SW 1271 (cell line): ENCODE measurements at regions not wholly inside any gene's neighbourhood (a gene's known extent, or its start where the extent isn't known, plus 50 kb on each side); places are given as distances from the start of the nearest gene placed in this dataset.
"Not testable (repeated sequence)": the region's sequence is repeated elsewhere in the genome, so short reads cannot be mapped to it uniquely, and the experiment has no call there.

Experiments used
- DNase-seq, 2 experiments: peaks; one replicate each; lab custom pipeline; 2025; lab: John Stamatoyannopoulos, UW

DNA sequence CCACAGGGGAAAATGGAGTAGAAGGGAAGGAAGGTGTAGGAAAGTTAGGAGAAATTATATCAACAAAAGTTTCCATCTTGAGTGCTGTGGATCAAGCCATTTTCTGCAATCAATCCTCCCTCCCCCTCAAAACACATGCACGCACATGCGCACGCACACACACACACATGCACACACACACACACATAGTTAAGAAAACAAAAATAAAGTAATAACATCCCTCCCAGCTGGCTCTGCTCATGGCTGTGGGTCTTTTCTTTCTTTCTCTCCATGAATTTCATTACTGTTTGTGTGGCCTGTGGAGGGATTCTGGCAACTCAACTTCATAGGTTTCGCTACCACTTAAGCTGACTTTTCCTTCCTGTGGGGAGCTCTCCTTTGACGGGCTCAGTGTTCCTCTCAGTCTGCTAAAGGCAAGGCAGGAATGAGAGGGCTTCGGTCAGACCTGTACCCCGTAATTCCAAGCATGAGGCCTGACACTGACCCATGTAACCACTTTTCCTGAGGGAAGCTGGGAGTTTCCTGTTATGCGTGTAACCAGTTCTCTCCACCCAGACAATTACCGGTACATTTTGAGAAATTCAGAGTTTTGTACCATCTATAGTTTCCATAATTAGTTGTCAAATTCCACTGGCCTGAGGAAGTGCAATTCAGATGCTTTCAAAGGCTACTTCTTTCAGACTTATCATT, 79.8 kb downstream of the ZNF92 start:
- no peak for DNase-seq

DNA sequence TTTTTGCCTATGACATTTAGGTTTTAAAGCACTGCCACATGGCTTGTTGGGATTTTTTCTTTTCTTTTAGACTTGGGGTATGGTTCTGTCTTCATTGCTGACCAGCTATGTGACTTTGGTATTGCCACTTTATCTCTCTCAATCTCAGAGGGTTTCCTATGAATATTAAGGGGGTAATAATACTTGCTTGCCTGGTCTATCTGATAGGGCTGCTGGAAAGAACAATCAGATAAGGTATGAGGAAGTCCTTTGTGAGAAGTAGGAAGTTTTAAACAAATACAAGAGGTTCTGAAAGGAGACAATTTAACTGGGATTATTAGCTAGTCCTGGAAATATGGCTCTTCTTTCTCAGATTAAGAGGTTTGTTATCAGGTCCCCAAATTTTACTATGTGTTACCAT, 80.8 kb downstream of the ZNF92 start:
- no peak for DNase-seq

GRCh38 chr7:65455050-65455449, 81.4 kb downstream of the ZNF92 start:
- not testable (repeated sequence) for DNase-seq

- no peak for DNase-seq
Measured at GRCh38 chr7:65457705-65458104, 84.0 kb downstream of the ZNF92 start.

- DNase-seq = no peak
Measured at GRCh38 chr7:65459438-65459837, 85.8 kb downstream of the ZNF92 start.

DNA sequence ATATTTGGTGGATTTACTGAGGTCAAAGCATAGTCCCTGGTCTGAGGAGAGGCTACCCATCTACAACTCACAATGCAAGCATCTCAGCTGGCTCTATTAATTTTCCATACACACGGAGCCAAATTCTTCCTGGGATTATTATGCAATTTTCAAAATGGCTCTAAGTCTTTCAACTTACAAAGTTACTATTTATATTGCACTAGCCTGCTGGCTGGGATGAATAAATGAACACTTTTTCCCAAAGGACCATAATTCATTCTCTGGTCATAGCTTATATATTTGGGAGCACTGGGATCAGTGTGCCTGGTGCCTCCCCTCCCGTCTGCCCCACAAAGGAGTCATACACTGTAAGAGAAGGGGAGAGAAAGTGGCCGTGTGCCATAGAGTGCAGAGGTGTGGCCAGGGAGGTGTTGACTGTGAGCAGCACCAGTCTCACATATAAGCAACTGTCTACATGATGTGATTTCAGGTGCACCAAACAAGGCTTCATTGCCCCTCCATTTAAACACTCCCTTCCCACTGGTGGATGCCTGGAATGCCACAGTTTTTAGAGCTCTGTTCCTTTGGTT, 88.6 kb downstream of the ZNF92 start:
- DNase-seq = no peak

DNA sequence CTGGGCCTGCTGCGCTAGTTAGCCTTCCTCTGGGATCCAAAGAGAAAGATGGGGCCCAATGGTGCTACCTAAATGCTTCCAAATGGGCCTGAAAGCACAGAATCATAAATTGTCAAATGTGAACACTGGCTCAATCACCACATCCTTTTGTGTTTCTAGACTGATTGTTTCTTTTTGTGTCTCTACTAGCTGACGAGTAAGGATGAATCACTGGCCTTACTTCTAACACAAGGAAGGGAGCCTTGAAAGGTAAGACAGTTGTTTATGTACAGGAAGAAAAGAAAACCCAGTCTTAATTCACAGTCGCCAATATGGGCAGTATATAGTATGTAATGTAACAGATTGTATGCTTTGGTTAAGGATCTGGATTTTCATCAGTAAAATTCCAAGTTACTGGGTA, 89.5 kb downstream of the ZNF92 start:
- no peak for DNase-seq

GRCh38 chr7:65469919-65470558, 96.4 kb downstream of the ZNF92 start:
- DNase-seq = not testable (repeated sequence)

DNA sequence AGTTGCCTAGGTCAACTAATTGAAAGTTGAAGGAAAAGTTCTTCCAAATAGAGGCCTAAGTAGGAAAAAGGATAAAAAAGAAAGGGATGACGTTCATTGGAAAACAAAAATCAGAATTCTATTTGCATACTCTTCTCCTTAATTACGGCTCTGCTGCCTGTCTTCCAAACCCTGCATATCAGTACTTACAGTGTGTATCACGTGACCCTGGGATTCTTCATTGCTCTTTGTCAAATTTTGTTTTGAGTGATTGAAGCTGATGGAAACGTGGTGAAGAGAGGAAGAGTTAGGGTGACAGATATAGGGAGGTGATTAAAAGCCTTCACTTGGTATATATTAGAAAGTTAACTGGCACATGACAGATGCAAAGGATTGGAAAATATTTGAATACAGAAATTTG, 97.9 kb downstream of the ZNF92 start:
- DNase-seq = no peak

DNA sequence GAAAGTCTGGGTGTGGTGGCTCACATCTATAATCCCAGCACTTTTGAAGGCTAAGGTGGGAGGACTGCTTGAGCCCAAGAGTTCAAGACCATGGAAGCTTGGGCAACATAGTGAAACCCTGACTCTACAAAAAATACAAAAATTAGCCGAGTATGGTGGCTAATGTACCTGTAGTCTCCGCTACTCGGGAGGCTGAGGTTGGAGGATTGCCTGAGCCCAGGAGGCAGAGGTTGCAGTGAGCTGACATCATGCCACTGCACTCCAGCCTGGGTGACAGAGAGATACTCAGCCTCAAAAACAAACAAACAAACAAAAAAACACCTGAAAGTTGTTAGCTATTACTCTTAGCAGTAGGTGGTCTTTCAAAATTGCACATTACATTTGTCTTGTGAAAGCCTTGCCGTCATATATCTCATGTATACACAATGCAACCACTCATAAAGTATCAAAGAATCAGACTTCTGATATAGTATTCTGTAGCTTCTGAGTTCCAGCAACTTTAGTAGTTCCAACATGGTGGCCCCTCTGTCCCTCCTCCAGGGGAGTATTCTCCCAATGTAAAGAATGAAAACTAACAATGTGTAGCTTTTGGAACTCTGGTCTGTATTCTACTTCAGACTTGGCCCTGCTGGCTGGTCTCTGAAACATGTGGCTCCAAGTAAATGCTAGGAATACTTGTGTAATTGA, 101.5 kb downstream of the ZNF92 start:
- no peak for DNase-seq

- peak; percentile 12 to 81 for DNase-seq
Measured at GRCh38 chr7:65475734-65476319, 102.2 kb downstream of the ZNF92 start.

- DNase-seq = no peak
Measured at GRCh38 chr7:65477326-65477725, 103.7 kb downstream of the ZNF92 start.

GRCh38 chr7:65489260-65489767, 115.7 kb downstream of the ZNF92 start:
- no peak for DNase-seq

DNA sequence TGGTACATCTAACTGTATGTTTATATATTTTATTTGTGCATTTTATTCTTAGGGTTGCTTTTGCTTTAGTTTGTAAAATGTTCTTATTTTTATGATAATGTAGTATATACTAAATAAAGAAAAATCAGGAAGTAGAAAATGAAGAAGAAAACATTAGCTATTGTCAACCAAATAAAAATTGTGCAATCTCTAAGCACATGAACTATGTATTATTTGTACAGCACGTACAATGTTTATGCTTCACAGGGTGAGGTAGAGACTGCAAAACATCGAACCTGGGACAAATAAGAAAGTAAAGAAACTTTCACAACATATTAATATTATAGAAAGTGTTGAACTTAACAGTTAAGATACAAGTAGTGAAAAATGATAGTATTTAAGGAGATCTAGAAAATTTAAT, 123.0 kb downstream of the ZNF92 start:
- not testable (repeated sequence) for DNase-seq

DNA sequence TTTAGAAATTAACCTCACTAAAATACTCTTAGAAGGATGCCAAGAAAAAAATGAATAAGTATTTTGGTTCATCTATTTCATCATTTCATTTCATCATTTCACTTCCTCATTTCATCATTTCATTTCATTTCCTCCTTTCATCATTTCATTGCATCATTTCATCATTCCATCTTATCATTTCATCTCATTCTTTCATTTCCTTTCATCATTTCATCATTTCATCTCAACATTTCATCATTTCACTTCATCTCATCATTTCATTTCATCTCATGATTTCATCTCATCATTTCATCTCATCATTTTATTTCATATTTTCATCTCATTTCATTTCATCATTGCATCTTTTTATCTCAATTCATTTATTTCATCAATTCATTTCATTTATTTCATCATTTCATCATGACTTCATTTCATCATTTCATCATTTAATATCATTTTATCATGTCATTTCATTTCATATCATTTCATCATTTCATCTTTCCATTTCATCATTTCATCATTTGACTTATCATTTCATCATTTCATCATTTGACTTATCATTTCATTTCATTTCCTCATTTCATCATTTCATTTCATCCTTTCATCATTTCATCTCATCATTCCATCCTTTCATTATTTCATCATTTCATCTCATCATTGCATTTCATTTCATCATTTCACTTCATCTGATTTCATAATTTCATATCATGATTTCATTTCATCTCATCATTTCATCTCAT, 129.9 kb downstream of the ZNF92 start:
- no peak for DNase-seq

DNA sequence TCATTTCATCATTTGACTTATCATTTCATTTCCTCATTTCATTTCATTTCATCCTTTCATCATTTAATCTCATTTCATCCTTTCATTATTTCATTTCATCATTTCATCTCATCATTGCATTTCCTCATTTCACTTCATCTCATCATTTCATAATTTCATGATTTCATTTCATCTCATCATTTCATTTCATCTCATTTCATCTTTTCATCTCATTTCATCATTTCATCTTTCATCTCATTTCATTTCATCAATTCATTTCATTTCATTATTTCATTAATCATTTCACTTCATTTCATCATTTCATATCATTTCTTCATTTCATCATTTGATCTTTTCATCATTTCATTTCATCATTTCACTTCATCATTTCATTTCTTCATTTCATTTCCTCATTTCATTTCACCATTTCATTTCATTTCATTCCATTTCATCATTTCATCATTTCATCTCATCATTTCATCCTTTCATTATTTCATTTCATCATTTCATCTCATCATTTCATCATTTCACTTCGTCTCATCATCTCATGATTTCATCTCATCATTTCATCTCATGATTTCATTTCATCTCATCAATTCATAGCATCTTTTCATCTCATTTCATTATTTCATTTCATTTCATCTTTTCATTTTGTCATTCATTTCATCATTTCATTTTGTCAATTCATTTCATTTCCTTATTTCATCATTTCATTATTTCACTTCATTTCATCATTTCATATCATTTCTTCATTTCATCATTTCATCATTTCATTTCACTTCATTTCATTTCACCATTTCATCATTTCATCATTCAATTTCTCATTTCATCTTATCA, 131.1 kb downstream of the ZNF92 start:
- DNase-seq = not testable (repeated sequence)

DNA sequence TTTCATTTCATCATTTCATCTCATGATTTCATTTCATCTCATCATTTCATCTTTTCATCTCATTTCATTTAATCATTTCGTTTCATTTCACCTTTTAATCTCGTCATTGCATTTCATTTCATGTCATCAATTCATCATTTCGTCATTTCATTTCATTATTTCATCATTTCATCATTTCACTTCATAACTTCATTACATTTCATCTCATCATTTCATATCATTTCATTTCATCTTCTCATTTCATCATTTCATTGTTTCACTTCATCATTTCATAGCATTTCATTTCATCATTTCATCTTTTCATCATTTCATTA, 131.6 kb downstream of the ZNF92 start:
- DNase-seq = not testable (repeated sequence)

DNA sequence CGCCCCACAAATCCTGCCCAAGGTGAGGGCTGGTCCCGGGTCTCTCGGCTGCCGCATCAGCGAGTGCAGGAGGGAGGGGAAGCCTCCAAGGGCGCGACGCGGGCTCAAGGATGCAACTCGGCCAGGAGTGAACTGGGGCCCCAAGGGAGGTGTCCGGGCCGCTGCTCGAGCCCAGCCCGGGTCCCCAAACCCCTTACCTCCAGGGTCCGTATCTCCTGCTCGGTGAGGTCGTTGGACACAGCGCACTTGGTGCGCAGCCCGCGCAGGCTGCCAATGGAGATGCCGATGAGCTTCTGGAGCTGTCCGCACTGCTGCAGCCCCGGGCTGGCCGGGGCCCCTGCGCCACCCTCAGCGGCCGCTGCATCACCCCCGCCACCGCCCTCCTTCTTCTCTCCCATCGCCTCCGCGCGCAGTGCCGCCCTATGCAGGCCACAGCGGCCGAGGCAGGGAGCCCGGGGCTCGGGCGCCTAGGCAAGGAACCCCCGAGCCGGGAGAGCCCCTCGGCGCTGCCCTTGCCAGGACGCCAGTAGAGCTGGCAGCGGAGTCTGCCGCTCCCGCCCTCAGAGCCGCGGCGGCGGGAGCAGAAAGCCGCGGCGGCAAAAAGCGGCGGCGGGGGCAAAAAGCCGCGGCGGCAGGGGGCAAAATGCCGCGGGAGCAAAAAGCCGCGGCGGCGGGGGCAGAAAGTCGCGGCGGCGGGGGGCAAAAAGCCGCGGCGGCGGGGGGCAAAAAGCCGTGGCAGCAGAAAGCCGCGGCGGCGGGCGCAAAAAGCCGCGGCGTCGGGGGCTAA, 135.1 kb downstream of the ZNF92 start:
- DNase-seq = not testable (repeated sequence)

DNA sequence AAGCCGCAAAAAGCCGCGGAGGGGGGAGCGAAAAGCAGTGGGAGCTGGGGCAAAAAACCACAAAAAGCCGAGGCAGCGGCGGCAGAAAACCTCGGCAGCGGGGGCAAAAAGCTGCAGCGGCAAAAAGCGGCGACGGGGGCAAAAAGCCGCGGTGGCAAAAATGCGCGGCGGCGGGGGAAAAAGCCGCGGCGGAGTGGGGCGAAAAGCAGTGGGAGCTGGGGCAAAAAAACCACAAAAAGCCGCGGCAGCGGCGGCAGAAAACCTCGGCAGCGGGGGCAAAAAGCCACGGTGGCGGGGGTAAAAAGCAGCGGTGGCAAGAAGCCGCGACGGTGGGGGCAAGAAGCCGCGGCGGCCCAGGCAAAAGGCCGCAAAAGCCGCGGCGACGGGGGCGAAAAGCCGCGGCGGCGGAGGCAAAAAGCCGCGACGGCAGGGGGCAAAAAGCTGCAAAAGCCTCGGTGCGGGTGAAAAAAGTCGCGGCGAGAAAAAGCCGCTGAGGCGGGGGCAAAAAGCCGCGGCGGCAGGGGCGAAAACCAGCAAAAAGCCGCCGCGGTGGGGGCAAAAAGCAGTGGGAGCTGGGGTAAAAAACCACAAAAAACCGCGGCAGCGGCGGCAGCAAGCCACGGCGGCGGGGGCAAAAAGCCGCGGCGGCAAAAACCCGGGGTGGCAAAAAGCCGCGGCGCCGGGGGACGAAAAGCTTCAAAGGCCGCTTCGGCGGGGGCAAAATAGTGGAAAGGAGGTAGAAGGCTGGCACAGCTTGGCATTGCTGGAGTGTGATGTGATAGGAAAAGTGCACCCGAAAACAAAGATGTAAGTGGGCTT, 135.9 kb downstream of the ZNF92 start:
- DNase-seq = no peak
